NCI-H2029 (cell line): ENCODE measurements at regions not wholly inside any gene's neighbourhood (a gene's known extent, or its start where the extent isn't known, plus 50 kb on each side); places are given as distances from the start of the nearest gene placed in this dataset.

ENCODE experiments used
- DNase-seq: peaks from one replicate; lab custom pipeline; 2025; lab: John Stamatoyannopoulos, UW

DNA sequence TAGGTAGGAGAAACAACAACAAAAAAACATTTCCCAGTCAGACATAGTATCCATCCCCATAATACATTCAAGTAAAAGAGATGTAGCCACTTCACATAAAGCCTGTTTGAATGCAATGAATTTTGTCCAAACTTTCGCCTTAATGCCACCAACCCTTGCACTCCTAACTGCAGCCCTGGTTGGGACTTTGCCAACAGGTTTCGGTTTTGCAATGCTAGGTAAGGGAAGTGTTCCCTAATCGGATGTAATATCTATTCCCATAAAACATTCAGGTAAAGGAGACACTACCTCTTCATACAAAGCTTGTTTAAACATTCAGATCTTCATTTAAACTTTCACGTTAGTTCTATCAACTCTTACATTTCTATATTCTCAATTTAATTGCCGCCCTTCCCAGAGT lies 336.1 kb downstream of the DRD1 start:
- no peak for DNase-seq

DNA sequence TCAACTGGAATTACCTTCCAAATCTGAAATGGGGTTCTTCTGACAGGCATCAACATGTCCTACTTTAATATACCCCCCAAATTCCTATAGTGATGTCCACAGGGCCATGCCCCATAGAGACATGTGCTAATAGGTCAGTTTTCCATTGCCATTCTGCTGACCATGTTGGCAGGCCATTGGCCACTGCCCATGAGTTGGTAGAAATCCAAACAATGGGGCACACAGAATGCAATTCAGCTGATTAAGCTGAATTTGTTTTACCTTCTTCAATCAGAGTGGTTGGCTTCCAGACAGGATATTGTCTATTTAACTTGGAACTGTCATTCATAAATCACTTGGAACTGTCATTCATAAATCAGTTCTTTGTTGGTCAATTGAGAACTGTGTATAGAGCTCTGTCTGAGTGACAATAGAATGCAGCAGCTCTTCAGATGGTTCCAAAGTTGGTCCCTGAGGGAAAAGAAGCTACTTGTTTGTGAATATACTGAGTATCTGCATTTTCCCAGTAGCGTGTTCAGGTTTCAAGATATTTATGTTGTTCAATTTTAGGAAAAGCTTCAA lies 336.9 kb downstream of the DRD1 start:
- DNase-seq, result no peak

DNA sequence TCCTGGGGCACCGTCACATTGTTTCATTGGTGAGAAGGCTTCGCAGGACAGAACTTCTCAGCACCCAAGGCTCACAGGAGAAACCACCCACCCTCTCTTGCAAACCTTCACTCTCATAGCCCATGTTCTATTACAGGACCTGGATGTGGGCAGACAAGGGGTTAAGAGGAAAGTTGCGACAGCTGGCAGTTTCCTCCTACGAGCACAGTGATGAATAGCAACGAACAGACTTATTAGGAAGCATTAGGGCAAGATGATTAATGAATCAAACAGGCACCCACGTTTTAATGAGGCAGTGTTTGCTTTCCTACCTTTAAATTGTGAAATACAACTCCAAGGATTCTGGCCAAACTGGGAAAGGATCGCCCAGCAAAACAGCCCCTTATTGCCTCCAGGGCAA lies 339.3 kb downstream of the DRD1 start:
- no peak for DNase-seq

DNA sequence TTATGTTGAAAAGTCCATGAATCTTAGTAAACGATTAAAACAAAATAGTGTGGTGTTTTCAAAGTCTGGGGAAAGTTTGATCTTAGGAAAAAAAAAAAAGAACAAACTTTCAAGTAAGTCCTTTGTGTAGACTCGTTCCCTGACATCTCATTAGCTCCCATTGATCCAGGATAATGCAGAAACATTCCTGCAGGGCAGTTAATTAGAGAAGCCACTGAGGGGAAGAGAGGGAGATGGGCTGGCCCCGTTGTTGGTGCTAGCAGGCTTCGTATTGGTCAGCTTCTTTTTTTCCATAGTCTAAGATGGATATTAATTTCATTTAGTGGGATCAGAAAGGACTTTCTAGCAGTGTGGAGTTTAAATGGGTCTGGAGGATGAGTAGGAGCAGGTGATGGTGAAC lies 340.2 kb downstream of the DRD1 start:
- DNase-seq, result no peak

DNA sequence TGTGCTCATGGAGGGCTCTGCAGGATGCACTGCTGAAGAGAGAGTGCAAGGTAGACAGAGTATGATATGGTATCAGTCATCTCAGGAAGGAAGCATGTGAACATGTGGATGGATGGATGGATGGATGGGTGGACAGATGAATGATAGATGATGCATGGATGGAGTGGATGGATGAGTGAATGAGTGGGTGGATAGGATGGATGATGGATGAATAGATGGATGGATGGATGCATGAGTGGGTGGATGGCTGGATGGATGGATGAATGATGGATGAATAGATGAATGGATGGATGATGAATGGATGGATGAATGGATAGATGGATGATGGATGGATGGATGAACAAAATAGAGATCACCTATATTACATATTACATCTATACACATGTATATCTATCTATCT lies 341.3 kb downstream of the DRD1 start:
- no peak for DNase-seq

DNA sequence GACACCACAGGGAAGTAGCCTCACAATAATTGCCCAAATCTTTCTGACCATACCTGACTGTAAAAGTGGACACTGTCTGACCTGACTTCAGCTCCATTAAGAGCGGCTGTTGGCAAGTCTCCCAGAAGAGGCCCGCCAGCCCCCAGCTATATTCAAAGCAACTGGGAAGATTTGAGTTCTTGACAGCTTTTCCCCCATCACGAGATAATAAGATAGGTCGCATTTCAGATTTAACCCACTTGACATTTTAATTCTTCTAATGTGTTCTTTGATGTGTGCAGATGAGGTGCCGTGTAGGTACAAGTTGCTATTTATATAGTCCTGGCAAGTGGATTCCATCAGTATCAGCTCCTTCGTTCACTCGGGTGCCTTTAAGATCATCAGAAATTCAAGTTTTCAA lies 345.7 kb downstream of the DRD1 start:
- DNase-seq, result no peak

DNA sequence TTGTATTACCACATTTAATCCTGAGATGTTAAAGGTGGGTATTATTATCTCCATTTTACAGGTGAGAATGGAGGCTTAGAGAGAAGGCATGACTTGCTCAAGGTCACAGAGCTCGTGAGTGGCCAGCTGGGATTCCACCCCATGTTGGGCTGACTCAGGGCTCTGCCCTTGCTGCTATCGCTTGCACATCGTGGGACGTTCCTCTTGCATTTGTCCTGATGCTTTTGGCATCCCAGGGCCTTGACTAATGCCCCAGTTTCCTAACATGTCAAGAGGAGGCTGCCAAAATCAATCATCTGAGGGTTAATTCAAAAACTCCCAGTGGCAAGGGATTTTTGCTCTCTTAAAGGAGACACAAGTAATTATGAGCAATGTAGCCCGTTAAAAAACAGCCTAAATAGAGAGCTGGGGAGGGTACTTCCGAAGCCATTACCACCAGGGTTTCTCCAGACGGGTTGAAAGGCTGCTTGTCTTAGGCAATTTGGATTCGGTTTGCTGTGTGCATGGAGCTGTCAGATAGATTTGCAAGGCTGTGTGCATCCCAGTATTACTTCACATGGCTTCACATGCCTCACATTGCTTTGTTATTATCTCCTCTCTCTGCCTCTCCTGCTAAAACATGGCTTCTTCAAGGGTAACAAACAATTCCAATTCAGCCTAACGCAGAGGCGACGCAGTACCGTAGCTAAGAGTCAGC lies 347.4 kb downstream of the DRD1 start:
- no peak for DNase-seq

DNA sequence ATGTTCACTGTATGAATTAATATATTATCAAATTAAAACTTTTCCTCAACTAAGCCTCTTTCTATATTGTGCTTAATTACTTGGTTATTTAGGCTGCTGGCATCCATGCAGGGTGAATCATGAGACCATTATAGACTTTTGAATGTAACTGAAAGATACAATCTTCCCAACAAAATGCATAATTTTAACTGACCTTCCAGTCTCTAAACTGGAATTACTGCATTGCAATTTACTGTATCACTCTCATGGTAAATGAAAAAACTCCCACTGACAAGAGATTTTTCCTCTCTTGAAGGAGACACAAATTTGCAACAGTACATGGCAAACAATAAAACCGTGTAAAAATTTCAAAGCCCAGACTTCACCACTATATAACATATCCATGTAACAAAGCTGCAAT lies 349.5 kb downstream of the DRD1 start:
- DNase-seq, result no peak

DNA sequence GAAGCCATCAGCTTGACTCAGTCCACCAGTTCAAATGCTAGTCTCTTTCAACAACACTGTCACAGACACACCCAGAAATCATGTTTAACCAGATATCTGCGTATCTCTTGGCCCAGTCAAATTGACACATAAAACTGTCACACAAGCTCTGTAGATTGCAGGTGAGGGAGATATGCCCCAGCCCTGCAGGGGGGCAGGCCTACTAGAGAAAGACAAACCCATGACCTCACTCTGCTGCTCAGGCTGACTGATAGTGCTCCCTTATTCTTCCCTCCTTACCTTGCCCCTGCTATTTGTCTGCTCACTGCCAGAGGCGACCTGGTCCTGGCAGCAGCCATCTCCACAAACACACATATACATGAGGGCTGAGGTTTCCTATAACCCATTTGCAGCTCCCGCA lies 351.3 kb downstream of the DRD1 start:
- DNase-seq, result no peak

DNA sequence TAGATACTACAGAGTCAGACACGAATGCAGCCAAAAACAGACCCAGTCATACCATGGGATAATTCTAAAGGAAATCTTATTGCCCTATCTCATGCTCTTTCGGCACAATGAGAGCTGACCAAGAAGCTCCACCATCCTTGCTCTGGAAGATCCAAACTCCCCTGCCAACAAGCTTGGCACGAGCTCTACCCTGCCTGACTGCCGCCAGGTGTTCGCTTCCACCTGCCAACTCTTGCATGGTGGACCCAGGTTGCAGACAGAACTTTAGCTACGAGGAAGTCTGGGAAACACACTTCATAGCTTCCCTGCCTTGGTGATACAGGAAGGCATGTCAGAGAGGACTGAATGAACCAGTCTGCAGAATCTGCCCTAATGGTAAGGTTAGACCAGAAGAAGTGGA lies 355.0 kb downstream of the DRD1 start:
- DNase-seq, result no peak

DNA sequence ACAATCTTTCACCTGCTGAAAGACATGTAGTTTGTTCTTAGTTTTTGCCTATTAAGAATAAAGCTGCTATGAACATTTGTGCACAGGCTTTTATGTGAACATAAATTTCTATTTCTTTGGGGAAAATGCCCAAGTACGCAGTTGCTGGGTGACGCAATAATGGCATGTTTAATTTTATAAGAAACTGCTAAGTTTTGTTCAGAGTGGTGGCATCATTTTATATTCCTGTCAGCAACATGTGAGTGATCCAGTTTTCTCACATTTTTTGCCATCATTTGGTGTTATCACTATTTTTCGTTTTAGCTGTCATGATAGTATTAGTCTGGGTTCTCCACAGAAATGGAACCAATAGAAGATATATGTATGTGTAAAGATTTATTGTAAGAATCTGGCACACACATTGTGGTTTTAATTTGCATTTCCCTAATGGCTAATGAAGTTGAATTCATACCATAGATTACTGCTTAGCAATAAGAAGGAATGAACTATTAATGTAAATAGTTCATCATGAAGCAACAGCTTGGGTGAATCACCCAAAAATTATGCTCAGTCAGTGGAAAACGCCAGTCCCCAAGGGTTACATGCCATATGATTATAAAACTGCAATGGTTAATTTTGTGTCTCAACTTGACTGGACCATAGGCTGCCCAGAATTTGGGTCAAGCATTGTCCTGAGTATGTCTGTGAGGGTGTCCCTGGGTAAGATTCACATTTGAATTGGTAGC lies 358.6 kb downstream of the MSX2 start:
- DNase-seq, result no peak

DNA sequence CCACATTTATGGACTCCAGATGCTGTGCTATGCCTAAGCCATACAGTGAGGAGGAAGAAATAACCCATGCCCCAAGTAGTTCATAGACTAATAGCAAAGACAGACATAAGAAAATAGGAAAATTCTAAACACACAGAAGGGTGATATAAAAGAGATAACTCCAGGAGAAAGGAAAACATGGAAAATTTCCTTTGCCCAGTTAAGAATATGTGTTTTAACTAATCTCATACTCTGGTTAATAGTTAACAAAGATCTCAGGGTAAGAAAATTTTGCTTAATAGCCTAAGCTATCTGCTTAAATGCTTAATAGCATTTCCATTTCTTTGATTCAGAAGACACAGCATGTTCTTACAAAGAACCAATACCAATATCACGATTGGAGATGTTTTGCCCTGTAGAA lies 358.0 kb downstream of the MSX2 start:
- no peak for DNase-seq

DNA sequence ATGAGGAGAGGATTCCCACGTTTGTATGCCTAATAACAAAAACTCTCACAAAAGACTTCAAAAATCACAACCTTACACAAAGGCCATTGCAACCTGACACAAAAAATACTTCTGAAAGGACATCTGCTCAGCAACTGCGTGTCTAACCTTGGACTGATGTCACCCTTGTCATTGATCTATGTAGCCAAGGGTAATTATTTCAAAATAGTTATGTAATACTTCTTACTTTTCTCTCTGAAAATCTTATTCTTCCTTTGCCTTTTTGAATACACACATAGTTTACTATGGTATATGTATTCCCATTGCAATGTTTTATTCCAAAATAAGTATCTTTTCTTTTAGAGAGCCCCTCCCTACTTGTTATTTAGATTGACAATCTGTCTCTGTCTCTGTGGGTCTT lies 355.3 kb downstream of the MSX2 start:
- no peak for DNase-seq

DNA sequence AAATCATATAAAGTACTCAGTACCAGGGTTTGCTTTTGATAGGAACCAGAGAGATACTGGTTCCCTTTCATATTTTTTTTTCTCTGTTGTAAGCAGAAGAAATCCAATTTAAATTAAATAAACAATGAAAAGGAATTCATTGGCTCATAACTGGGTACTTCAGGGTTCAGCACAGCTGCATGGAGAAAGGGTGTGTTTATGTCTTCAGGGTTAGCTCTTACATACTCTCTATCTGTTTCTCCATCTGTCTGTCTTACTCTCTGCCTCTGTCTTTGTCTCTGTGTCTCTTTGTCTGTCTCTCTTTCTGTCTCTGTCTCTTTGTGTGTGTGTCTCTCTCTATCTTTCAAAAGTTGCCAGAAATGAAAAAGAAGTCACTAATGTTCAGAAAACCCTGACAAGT lies 345.9 kb downstream of the MSX2 start:
- no peak for DNase-seq

DNA sequence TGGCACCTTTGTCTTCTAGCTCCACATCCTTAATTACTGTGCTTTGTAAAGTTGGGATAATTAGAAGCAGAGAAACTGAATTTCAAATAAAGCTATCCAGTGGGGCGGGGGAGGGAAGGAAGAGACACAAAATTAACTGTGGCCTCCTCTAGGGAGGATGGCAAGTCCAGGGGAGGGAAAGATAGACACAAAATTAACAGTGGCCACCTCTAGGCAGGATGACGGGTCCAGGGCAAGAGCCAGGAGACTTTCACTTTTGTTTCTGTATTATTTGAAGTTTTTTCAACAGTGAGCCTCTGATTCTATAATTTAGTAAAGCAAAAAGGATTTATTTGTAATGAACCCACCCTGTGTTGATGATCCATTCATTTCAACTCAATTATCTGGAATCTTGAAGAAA lies 335.9 kb downstream of the MSX2 start:
- DNase-seq, result no peak

DNA sequence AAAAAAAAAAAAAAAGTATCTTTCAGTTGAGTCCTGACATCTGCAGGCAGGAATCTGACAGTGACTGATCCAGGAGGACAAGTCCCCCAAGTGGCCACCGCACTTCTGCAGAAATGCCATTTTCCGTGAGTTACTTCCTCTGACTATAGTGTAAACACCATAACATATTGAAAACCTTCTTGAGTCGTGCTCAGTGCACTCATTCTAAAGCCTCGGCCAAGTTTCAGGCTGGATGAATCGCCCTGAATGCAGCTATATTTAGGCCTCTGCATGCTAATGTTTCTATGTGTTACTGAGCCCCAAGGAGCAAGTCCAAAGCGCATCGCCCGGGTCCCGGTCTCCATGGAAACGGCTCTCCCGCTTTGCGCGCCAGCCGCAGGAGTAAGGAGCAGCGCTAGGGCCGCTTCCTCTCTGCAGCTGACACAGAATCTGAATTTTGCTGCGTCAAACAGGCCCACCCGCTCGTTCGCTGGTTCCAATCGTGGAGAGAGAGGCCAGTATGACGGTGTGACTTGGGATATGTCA lies 335.4 kb downstream of the MSX2 start:
- no peak for DNase-seq

DNA sequence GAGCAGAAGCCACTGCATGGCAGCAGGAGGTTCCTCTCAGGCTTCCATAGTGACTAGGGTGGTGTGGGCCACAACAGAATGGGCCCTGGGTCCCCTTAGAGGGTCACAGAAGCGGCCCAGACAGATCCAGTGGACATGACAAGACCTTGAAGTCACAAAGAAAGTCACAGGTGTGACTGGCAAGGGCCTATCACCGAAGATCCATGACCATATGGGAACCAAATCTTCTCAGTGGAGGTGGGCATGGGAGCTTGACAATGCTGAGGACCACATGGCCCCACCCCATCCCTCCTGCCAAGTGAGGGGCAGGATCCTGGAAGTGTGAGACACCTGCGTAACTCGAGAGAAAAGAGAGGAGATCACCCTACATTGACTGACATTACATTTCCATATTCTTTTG lies 332.4 kb downstream of the MSX2 start:
- no peak for DNase-seq

DNA sequence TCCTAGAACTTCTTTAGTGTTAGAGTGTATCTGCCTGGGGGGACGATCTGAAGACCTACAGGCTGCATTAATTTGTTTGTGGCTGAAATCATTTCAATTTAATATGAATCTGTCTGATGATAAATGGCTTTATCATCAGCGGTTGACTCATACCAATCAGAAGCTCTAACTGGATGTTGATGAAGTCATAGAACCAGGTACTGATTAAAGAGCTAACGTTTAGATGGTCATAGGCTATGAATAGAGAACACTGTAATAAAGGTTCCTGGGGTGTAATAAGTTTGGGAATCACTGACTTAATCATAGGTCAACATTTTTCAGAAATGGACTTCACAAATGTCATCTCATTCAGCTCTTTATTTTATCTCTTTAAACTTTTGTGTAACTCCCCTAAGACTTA lies 329.9 kb downstream of the MSX2 start:
- no peak for DNase-seq

DNA sequence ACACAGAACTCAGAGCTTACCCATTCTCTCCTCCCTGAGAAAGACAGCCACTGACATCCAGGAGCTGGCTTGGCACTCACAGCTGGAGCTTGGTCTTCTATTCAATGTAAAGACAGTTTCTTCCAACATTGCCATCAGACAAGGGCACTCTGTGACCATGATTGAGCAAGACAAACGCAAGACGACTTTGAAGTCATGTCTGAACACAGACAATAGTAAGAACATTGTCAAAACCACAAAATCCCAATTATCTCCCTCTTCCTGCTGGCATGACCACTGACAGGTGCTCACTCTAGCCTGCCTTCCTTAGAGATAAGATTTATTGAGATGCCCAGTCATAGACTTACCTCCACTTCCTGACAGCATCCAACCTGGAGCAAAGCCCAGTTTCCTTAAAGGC lies 328.0 kb downstream of the MSX2 start:
- DNase-seq, result no peak

DNA sequence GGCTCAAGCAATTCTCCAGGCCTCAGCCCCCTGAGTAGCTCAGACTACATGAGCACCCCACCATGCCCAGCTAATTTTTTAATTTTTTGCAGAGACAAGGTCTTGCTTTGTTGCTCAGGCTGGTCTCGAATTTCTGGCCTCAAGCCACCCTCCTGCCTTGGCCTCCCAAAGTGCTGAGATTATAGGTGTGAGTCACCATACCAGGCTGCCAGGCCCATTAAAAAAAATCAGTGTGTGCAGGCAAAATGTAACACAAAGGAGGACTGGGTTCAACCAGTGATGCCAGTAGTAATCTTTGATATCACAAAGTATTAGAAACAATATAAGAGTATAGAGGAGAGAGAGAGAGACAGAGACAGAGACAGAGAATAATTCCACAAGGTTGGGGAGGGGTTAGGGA lies 322.7 kb downstream of the MSX2 start:
- DNase-seq, result no peak

DNA sequence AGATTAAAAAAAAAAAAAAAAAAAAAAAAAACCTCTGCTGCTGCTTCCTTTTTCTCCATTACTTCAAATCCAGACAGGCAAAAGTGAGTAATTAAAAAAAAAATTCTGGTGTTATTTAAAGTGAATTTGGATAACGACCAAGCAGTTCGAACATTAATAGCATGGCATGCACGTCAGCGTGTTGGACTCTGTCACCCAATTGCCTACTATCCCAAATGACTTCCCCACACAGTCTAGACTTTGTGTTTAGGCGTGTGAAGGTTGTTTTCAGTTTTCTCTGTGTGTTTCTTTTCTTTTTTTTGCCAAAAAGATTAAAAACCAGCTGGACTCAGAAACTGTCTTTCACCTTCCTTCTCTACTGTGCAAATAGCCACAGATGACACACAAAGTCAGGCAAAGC lies 321.4 kb downstream of the MSX2 start:
- no peak for DNase-seq

DNA sequence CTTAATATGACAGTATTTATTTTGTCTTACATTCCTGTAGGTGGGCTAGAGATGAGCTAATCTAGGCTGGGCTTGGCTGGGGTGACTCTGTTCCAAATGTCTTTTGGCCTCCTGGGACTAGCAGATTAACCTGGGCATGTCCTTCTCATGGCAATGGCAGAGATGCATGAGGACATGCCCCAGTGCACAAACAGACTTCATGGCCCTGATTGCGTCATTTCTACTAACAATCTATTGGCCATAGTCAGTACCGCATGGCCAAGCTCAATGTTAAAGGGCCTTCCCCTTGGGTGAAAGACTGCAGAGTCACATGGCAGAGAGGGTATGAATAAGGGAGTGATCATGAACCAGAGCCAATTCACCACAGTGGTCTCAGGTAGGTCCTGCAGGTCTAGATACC lies 313.4 kb downstream of the MSX2 start:
- DNase-seq, result no peak

DNA sequence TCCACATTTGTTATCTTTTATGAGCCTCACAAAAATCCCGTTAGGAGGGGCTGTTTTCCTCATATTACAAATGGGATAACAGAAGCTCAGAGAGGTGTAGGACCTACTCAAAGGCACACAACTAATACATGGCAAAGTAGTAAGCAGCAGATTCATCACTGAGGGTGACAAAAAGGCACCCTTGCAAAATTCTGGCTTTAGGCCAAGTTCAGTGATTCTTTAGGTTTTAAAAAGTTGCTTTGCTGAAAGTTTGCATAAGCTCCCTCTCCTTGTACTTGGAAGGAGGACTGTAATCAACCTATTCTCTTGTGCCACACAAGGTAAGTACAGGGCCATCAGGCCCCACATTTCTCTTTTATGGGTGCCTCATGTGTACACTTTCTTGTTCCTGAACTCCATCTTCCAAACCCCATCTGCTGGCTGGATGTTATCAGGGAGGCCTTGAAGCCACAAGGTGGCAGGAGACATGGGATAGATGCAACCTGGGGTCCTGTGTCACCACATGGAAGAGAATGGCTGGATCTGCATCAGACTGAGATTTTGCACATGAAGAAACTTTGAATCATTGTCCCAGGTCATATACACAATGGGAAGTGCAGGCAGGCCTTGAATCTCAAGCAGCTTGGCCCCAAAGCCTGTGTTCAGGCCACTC lies 311.6 kb downstream of the MSX2 start:
- no peak for DNase-seq
